ENCODE measurements at regions not wholly inside any gene's neighbourhood (a gene's known extent, or its start where the extent isn't known, plus 50 kb on each side); places are given as distances from the start of the nearest gene placed in this dataset.

DNA sequence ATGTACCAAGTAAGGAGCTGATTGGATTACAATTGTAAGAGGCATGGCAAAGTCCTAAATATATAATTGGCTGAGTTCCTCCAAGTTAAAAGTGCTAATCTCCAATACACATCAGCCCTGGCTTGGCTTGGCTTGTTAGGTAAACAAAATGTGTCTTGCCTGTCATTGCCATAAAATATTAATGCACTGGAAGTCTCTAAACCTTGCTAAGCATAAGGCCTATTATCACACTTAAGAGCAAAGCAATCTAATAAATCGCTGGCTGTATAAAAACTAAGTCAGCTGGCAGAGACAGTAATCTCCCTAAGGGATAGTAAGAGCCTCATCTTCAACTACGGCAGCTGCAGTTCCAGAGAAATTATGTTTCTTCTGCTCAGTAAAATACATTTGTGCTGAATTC lies 418.6 kb upstream of the GRAMD2B start:
- Histone ChIP-seq H3K27ac (ENCODE audit: low read length) (no peak overlapping the region), H3K9me3 (ENCODE audit: control insufficient read depth, insufficient read depth, low read depth, low read length) (no peaks in the 10 kb centered on the region), H3K4me3 (ENCODE audit: low read depth in 2 of 2, low read length in 2 of 2) (no peak overlapping the region), H3K27me3 (ENCODE audit: control insufficient read depth, insufficient read depth, low read length) (no peaks in the 10 kb centered on the region), H3K36me3 (ENCODE audit: control insufficient read depth, insufficient read depth, low read length) (no peaks in the 10 kb centered on the region), H3K4me1 (ENCODE audit: control insufficient read depth, insufficient read depth, low read length) (peaks cover 13% of the 10 kb centered on the region; the same call in 1 of the 2 replicates)
- in situ Hi-C loops (cut with HindIII; ENCODE audit: low pct_unique_long_range_greater_than_20kb, low sequenced_read_pairs): no loop called here
- intact Hi-C loops (cut with micrococcal nuclease; ENCODE audit: unreplicated experiment): no loop called here
- TF ChIP-seq TCF7L2 (IDR thresholded peaks at IDR 0.05; ENCODE audit: low read depth, low read length): peak; percentile 67
- no peak for TF ChIP-seq REST (IDR thresholded peaks at IDR 0.05; ENCODE audit: insufficient read depth in 1 of 2, low read depth in 2 of 2, low read length in 1 of 2)
- TF ChIP-seq POLR2AphosphoS5 (IDR thresholded peaks at IDR 0.05; ENCODE audit: low read depth, low read length): no peak
- ChIA-PET POLR2A (no interaction called here), CTCF (no interaction called here)
- DNase-seq (ENCODE audit: low read depth, low spot score) (no peak), ATAC-seq (no peak)
- no TSS peak for BruUV-seq (replicated peaks)

DNA sequence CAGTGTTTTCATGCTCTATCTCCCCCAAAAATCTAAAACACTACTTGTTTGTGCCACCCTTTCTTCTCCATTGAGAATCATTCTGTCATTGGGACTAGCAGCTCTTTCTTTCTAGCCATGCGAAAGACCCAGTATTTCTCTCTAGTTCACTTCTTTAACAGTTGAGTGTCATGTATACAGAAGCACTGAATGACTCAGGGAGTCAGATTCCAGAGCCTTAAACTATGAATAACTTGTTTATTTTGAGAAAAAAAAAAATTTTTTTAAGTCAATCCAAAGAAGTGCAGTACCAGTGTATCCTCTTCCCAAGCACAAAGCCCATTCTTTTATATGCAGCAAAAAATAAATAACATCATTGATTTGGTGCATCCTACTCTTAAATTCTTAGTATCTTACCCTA lies 415.4 kb upstream of the GRAMD2B start:
- no peaks in the 10 kb centered on the region for H3K9me3 ChIP-seq (ENCODE audit: control insufficient read depth, insufficient read depth, low read depth, low read length)
- H3K27ac ChIP-seq (ENCODE audit: low read length): peak overlapping the region; percentile 25; the same call in 1 of the 2 replicates
- no peaks in the 10 kb centered on the region for H3K27me3 ChIP-seq (ENCODE audit: control insufficient read depth, insufficient read depth, low read length)
- ChIA-PET CTCF (no interaction called here), POLR2A (interaction anchor here (0.6 kb wide), 1 partner anchor 82 kb away, joined by 3 read pairs; no protein-coding TSS in a partner anchor)
- no peak overlapping the region for H3K4me3 ChIP-seq (ENCODE audit: low read depth in 2 of 2, low read length in 2 of 2)
- DNase-seq (ENCODE audit: low read depth, low spot score) (no peak), ATAC-seq (no peak)
- TF ChIP-seq POLR2AphosphoS5 (IDR thresholded peaks at IDR 0.05; ENCODE audit: low read depth, low read length) (no peak), SIN3A (IDR thresholded peaks at IDR 0.05; ENCODE audit: borderline replicate concordance, insufficient read depth, low read depth, low read length) (no peak), REST (IDR thresholded peaks at IDR 0.05; ENCODE audit: insufficient read depth in 1 of 2, low read depth in 2 of 2, low read length in 1 of 2) (no peak), TCF7L2 (IDR thresholded peaks at IDR 0.05; ENCODE audit: low read depth, low read length) (no peak)
- TF ChIP-seq, protein P1, sequence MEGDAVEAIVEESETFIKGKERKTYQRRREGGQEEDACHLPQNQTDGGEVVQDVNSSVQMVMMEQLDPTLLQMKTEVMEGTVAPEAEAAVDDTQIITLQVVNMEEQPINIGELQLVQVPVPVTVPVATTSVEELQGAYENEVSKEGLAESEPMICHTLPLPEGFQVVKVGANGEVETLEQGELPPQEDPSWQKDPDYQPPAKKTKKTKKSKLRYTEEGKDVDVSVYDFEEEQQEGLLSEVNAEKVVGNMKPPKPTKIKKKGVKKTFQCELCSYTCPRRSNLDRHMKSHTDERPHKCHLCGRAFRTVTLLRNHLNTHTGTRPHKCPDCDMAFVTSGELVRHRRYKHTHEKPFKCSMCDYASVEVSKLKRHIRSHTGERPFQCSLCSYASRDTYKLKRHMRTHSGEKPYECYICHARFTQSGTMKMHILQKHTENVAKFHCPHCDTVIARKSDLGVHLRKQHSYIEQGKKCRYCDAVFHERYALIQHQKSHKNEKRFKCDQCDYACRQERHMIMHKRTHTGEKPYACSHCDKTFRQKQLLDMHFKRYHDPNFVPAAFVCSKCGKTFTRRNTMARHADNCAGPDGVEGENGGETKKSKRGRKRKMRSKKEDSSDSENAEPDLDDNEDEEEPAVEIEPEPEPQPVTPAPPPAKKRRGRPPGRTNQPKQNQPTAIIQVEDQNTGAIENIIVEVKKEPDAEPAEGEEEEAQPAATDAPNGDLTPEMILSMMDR (IDR thresholded peaks at IDR 0.05): no peak
- intact Hi-C loops (cut with micrococcal nuclease; ENCODE audit: unreplicated experiment) (no loop called here), in situ Hi-C loops (cut with HindIII; ENCODE audit: low pct_unique_long_range_greater_than_20kb, low sequenced_read_pairs) (no loop called here)
- no peaks in the 10 kb centered on the region for H3K36me3 ChIP-seq (ENCODE audit: control insufficient read depth, insufficient read depth, low read length)
- peaks cover 5% of the 10 kb centered on the region; the same call in 1 of the 2 replicates for H3K4me1 ChIP-seq (ENCODE audit: control insufficient read depth, insufficient read depth, low read length)
- no TSS peak for BruUV-seq (replicated peaks)
